ENCODE measurements at regions not wholly inside any gene's neighbourhood (a gene's known extent, or its start where the extent isn't known, plus 50 kb on each side); places are given as distances from the start of the nearest gene placed in this dataset.

DNA sequence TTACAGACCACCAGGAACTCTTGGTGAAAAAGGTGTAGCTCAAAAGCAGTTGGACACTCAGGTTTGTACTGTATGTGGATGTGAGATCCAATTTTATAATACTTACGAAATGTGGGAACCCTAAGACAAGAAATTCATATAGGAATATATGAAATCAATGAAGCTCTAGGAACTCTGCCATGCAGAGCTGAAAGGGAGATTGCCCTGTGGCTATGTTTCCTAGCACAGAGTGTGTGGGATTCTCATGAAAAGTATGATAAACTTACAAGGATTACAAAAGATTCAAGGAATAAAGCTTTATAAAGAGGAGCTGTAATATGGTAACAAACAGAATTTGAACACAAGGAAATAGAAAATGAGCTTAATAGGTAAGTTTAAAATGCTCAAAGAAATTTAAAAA, 205.7 kb upstream of the FAM83B start:
- no peak for DNase-seq (ENCODE audit: low spot score)

DNA sequence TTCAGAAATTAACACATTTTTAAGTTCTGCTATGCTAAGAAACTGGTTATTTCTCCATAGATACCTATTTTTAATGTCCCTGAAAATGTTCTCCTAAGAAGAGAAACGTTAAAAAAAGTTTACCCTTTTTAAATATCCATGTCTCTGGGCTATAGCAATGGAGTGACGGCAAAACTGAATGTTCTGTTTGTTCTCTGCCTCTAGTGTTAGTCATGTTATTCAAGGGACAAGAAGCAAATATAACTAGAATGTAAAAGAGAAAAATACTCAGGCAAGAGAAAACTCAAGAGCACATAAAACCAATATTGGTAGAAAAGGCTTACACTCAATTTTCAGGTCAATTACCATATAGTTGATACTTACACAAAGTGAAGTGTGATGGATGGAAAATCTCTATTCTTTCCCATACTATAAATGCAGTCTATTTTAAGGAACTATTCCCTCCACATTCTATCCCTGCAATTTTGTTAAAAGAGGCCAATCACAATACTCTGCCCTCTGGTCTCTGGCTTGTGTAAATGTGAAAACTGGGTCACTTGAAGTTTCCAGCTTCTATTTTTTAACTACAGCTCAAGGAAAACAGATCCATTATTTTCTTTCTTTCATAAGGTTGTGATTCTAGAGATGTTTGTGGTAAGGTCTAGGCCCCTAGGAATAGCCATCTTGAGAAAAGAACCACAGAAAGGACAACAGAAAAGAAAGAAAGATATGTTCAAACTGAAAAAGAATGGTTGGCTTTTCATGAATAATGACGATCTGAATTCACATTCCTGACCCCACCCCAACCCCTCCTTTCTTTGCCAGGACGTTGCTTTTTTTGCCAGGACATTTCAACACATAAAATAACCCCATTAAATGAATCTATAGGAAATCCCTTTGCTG, 200.3 kb upstream of the FAM83B start:
- DNase-seq (ENCODE audit: low spot score), result no peak

DNA sequence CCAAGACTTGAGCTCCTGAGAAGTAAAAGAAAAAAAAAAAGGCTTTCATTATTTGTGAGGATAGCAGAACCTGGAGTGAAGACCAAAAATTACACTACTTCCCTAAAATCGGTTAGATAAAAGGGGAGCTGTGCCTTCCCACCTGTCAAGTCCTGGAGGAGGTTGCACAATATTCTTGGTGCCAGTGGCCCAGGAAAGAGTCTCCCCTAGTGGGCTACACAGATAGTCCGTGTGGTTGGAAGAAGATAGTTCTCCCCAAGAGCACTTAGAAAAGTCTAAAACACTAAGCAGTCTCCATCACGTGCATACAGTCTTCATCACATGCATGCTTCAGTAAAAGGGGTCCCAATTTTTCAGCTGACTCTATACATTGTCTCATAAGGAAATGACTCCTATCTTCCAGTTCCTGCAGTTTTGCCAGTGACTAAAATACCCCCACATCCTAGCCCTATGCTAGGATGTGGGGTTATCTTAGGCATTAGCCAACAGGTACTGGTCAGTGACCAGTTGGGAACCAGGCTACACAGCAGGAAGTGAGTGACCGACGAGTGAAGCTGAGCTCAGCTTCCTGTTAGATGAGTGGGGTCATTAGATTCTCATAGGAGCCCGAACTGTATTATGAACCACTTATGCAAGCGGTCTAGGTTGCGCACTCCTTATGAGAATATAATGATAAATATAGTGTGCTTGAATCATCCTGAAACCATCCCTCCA, 199.5 kb upstream of the FAM83B start:
- DNase-seq (ENCODE audit: low spot score), result no peak

- no peak for DNase-seq (ENCODE audit: low spot score)
Observed at GRCh38 chr6:54654381-54654780, 192.2 kb upstream of the FAM83B start.

DNA sequence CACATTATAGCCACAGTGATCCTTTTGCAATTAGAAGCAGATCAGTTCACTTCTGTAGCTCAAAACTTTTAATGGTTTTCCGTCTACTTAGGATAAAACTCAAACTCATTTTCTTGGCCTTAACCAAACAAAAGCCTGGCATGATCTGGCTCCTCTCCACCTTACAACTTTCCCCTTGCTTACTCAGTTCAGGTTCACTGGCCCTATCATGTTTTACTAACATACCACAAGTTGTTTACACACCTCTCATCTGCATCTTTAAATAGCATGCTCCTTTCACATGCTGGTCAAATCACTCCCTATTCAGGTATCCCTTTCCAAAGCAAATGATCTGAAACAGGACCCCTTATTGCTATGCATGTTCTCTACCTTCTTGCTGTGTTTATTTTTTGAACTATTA, 191.4 kb upstream of the FAM83B start:
- DNase-seq (ENCODE audit: low spot score), result no peak

GRCh38 chr6:54665278-54665677, 181.3 kb upstream of the FAM83B start:
- no peak for DNase-seq (ENCODE audit: low spot score)

- no peak for DNase-seq (ENCODE audit: low spot score)
Observed at GRCh38 chr6:54680531-54680930, 166.0 kb upstream of the FAM83B start.

- DNase-seq (ENCODE audit: low spot score), result no peak
Observed at GRCh38 chr6:54681267-54681666, 165.3 kb upstream of the FAM83B start.

DNA sequence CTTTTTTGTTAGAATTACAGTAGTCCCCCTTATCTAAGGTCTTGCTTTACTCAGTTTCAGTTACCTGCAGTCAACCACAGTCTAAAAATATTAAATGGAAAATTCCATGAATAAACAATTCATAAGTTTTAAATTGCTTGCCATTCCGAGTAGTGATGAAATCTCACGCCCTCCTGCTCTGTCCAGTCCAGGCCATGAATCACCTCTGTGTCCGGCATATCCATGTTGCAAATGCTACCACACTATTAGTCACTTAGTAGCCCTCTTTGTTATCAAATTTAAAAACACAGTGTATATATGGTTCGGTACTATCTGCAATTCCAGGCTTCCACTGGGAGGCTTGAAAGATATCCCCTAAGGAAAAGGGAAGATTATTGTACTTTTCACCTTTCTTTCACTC, 164.6 kb upstream of the FAM83B start:
- no peak for DNase-seq (ENCODE audit: low spot score)

GRCh38 chr6:54689620-54690019, 157.0 kb upstream of the FAM83B start:
- DNase-seq (ENCODE audit: low spot score), result no peak

DNA sequence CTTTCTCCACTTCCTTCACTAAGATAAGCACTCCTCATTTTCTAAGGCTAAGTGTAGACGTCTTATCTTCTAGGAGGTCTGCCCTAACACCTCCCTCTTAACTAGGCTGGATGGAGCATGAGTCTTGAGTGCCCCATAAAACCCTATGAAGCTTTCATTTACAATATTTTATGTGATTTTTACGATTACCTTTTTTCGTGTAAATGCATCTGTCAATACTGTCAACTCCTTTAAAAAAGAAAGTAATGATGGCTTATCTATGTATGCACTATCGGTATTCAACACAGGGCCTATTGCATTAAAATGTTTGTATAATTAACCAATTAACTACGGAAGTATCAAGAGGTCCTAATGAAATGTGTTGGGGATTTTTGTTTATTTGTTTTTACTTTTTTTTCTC, 156.0 kb upstream of the FAM83B start:
- no peak for DNase-seq (ENCODE audit: low spot score)

- no peak for DNase-seq (ENCODE audit: low spot score)
Observed at GRCh38 chr6:54694928-54695532, 151.5 kb upstream of the FAM83B start.

GRCh38 chr6:54695815-54696214, 150.8 kb upstream of the FAM83B start:
- DNase-seq (ENCODE audit: low spot score), result no peak

DNA sequence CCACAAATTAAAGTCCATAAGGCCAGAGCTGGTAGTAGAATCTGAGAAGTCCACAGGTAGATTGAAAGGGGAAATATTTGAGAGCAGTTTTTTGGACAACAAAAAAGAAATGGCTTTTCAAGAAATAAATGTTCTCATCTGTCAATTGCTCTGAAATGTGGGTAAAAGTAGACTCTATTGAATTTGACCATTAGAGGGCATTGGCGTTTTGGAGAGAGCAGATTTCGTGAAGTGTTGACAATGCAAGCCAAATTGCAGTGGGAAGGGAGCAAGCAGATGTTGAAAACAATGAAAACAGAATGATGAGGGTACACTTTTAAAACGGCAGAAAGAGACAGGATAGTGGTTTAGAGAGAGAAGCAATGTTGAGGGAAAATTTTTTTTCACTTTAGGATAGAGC, 149.1 kb upstream of the FAM83B start:
- no peak for DNase-seq (ENCODE audit: low spot score)

DNA sequence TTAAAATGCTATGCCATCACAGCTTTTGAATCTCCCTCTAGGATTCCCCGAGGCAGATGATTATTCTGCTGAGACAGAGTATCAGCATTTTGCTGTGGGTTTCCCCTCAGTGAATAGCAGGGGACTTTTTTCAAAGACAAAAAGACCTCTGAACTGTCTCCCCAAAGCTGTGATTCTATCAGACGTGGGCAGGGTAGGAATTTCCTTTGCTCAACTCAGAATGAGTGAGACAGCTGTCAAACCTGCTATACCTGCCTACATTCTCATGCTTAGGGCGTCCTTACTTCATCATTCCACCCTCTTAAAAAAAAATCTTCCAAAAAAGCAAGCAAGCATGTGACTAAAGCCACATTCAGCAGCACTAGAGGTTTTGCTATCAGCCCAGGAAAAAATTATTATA, 147.6 kb upstream of the FAM83B start:
- DNase-seq (ENCODE audit: low spot score), result no peak

DNA sequence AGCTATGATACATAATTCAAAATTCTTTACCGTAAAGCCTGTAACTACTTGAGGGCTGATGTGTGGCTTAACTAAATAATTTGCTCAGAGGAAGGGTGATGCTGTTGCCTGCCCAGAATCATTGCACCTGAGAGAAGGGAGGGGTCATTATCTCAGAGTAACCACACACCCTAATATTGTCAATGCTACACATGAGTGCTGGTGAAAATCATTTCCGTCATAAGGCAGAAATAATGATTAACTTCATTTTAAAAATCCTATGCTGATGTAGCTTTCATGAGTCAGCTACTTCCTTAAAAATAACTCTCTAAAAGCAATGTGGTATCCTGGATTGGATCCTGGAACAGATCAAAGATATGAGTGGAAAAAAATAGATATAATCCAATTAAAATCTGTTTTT, 146.4 kb upstream of the FAM83B start:
- DNase-seq (ENCODE audit: low spot score), result no peak

DNA sequence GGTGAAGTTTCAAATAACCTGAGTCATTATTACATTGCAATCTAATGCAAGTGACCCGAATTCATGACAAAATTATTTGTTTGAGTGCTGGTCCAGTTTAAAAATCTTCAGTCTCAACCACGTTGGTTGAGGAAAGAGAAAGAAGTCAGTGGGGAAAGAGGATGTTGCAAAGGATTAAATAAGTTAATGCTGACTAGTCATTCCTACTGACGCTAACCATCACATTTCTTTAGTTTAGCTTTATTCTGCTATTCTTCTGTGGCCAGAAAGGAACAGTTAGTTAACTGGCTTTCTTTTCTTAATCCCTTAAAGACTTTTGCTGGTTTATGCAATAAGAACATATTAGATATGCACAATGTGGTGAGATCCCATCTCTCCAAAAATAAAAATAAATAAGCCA, 143.8 kb upstream of the FAM83B start:
- no peak for DNase-seq (ENCODE audit: low spot score)

- DNase-seq (ENCODE audit: low spot score), result no peak
Observed at GRCh38 chr6:54706391-54706790, 140.2 kb upstream of the FAM83B start.

- no peak for DNase-seq (ENCODE audit: low spot score)
Observed at GRCh38 chr6:54706844-54707605, 139.5 kb upstream of the FAM83B start.

DNA sequence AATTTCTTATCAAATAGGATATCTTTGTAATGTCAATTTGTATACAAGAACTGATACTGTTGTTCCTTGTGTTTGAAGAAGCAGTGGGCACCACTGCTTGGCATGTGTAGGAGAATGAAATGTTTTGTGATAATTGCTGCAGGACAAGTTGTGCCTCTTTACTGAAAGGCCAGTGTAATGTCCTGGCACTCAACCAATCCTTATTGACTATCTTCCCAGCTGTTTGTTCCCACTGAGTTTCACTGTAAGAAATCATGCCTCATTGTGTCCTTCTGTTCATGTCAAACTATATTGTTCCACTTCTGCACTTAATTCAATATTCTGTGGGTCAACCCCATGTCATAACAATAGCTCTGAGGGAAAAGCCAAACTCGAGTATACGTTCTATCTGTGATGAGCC, 136.1 kb upstream of the FAM83B start:
- DNase-seq (ENCODE audit: low spot score), result no peak

- DNase-seq (ENCODE audit: low spot score), result no peak
Observed at GRCh38 chr6:54716010-54716409, 130.6 kb upstream of the FAM83B start.

- no peak for DNase-seq (ENCODE audit: low spot score)
Observed at GRCh38 chr6:54716877-54717276, 129.7 kb upstream of the FAM83B start.

Measured in hematopoietic multipotent progenitor cell treated with erythropoietin and hydrocortisone succinate and interleukin-3 and kit ligand, for 15 days (in vitro differentiated cells).